ENCODE measurements at regions not wholly inside any gene's neighbourhood (a gene's known extent, or its start where the extent isn't known, plus 50 kb on each side); places are given as distances from the start of the nearest gene placed in this dataset.
"Not testable (repeated sequence)": the region's sequence is repeated elsewhere in the genome, so short reads cannot be mapped to it uniquely, and the experiment has no call there.

GRCh38 chr12:19761463-19761862, 322.2 kb downstream of the AEBP2 start:
- H3K9me3 ChIP-seq (replicated peaks) = no peaks in the 10 kb centered on the region

GRCh38 chr12:19763488-19763887, 324.2 kb downstream of the AEBP2 start:
- DNase-seq (ENCODE audit: low read depth in 1 of 2, low spot score in 2 of 2) = no peak
- H3K27me3 ChIP-seq (replicated peaks) = no peaks in the 10 kb centered on the region
- H3K36me3 ChIP-seq = no peaks in the 10 kb centered on the region
- H3K27ac ChIP-seq = no peak overlapping the region
- no peaks in the 10 kb centered on the region for H3K9me3 ChIP-seq (replicated peaks)
- no peak overlapping the region for H3K4me3 ChIP-seq
- H3K4me1 ChIP-seq (replicated peaks) = peaks cover 6% of the 10 kb centered on the region

More at GRCh38 chr12:19761463-19761862, 322.2 kb downstream of the AEBP2 start:
- Histone ChIP-seq H3K27ac (no peak overlapping the region), H3K4me1 (replicated peaks) (peaks cover 6% of the 10 kb centered on the region), H3K36me3 (no peaks in the 10 kb centered on the region), H3K4me3 (no peak overlapping the region), H3K27me3 (replicated peaks) (no peaks in the 10 kb centered on the region)
- no peak for DNase-seq (ENCODE audit: low read depth in 1 of 2, low spot score in 2 of 2)

DNA sequence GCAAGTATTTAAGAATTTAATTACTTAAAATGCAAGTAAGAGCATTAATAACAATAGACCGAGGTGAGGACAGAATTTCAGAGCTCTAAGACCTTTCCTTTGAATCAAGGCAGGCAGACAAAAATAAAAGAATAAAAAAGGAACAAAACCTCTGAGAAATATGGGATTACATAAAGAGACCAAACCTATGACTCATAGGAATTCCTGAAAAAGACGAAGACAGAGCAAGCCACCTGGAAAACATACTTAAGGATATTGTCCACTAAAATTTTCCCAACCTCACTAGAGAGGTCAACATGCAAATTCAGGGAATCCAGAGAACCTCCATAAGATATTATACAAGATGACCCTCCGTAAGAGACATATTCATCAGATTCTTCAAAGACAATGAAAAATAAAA, 325.1 kb downstream of the AEBP2 start:
- H3K27ac ChIP-seq = no peak overlapping the region
- H3K36me3 ChIP-seq = no peaks in the 10 kb centered on the region
- H3K9me3 ChIP-seq (replicated peaks) = no peaks in the 10 kb centered on the region
- peaks cover under 1% of the 10 kb centered on the region; the same call in 1 of the 2 replicates for H3K4me1 ChIP-seq (replicated peaks)
- H3K27me3 ChIP-seq (replicated peaks) = no peaks in the 10 kb centered on the region
- no peak overlapping the region for H3K4me3 ChIP-seq
- DNase-seq (ENCODE audit: low read depth in 1 of 2, low spot score in 2 of 2) = no peak

GRCh38 chr12:19771858-19772257, 332.6 kb downstream of the AEBP2 start:
- Histone ChIP-seq H3K4me1 (replicated peaks) (peaks cover 17% of the 10 kb centered on the region), H3K27ac (peak overlapping the region; percentile 25; the same call in 1 of the 2 replicates), H3K9me3 (replicated peaks) (no peaks in the 10 kb centered on the region), H3K27me3 (replicated peaks) (no peaks in the 10 kb centered on the region), H3K4me3 (no peak overlapping the region), H3K36me3 (no peaks in the 10 kb centered on the region)
- peak in 1 of 2 experiments; percentile 64 for DNase-seq (ENCODE audit: low read depth in 1 of 2, low spot score in 2 of 2)

- H3K4me3 ChIP-seq = no peak overlapping the region
- no peak overlapping the region for H3K27ac ChIP-seq
- no peak for DNase-seq (ENCODE audit: low read depth in 1 of 2, low spot score in 2 of 2)
- peaks cover 21% of the 10 kb centered on the region for H3K4me1 ChIP-seq (replicated peaks)
- no peaks in the 10 kb centered on the region for H3K27me3 ChIP-seq (replicated peaks)
- no peaks in the 10 kb centered on the region for H3K9me3 ChIP-seq (replicated peaks)
- no peaks in the 10 kb centered on the region for H3K36me3 ChIP-seq
Observed at GRCh38 chr12:19772776-19773175, 333.5 kb downstream of the AEBP2 start.

GRCh38 chr12:19775241-19775640, 335.9 kb downstream of the AEBP2 start:
- no peak for DNase-seq (ENCODE audit: low read depth in 1 of 2, low spot score in 2 of 2)
- no peak overlapping the region for H3K4me3 ChIP-seq

GRCh38 chr12:19775976-19776375, 336.7 kb downstream of the AEBP2 start:
- H3K27ac ChIP-seq; H3K9me3 ChIP-seq (replicated peaks); DNase-seq (ENCODE audit: low read depth in 1 of 2, low spot score in 2 of 2); H3K27me3 ChIP-seq (replicated peaks); H3K4me3 ChIP-seq; H3K36me3 ChIP-seq: not testable (repeated sequence)
- peaks cover 52% of the 10 kb centered on the region for H3K4me1 ChIP-seq (replicated peaks)

More at GRCh38 chr12:19775241-19775640, 335.9 kb downstream of the AEBP2 start:
- Histone ChIP-seq H3K36me3 (no peaks in the 10 kb centered on the region), H3K4me1 (replicated peaks) (peaks cover 45% of the 10 kb centered on the region), H3K27ac (no peak overlapping the region), H3K9me3 (replicated peaks) (no peaks in the 10 kb centered on the region), H3K27me3 (replicated peaks) (no peaks in the 10 kb centered on the region)

- Histone ChIP-seq H3K27ac (peak overlapping the region; percentile 37; the same call in 1 of the 2 replicates), H3K36me3 (no peaks in the 10 kb centered on the region), H3K27me3 (replicated peaks) (no peaks in the 10 kb centered on the region), H3K4me1 (replicated peaks) (peaks cover 34% of the 10 kb centered on the region), H3K4me3 (no peak overlapping the region), H3K9me3 (replicated peaks) (no peaks in the 10 kb centered on the region)
- peak in 1 of 2 experiments; percentile 51 for DNase-seq (ENCODE audit: low read depth in 1 of 2, low spot score in 2 of 2)
Observed at GRCh38 chr12:19778172-19778571, 338.9 kb downstream of the AEBP2 start.

GRCh38 chr12:19778797-19779196, 339.5 kb downstream of the AEBP2 start:
- Histone ChIP-seq H3K9me3 (replicated peaks) (no peaks in the 10 kb centered on the region), H3K4me1 (replicated peaks) (peaks cover 34% of the 10 kb centered on the region), H3K27me3 (replicated peaks) (no peaks in the 10 kb centered on the region), H3K36me3 (no peaks in the 10 kb centered on the region), H3K27ac (peak overlapping the region; percentile 20; the same call in 1 of the 2 replicates), H3K4me3 (no peak overlapping the region)
- no peak for DNase-seq (ENCODE audit: low read depth in 1 of 2, low spot score in 2 of 2)

- Histone ChIP-seq H3K27ac (no peak overlapping the region), H3K4me1 (replicated peaks) (peaks cover 34% of the 10 kb centered on the region), H3K4me3 (no peak overlapping the region), H3K36me3 (no peaks in the 10 kb centered on the region), H3K27me3 (replicated peaks) (no peaks in the 10 kb centered on the region), H3K9me3 (replicated peaks) (no peaks in the 10 kb centered on the region)
- no peak for DNase-seq (ENCODE audit: low read depth in 1 of 2, low spot score in 2 of 2)
Observed at GRCh38 chr12:19779395-19780056, 340.2 kb downstream of the AEBP2 start.

DNA sequence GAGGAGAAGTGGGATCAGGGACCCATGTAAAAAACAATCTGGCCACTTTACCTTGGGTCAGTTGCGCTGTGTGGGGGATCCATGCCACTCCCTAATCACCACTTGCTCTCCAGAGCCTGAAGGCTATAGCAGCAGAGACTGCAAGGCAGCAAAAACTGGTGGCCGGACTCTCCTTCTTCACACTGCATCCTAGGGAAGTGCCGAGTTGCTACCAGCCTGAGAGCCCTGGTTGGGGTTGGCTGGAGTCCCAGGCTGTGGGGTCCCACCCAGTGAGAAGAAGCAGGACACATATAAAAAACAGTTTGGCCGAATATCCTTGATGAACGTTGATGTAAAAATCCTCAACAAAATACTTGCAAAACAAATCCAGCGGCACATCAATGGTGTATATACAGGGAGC, 341.2 kb downstream of the AEBP2 start:
- no peak for DNase-seq (ENCODE audit: low read depth in 1 of 2, low spot score in 2 of 2)
- Histone ChIP-seq H3K27ac (no peak overlapping the region), H3K36me3 (no peaks in the 10 kb centered on the region)

GRCh38 chr12:19783547-19784444, 344.5 kb downstream of the AEBP2 start:
- Histone ChIP-seq H3K4me3 (no peak overlapping the region), H3K27me3 (replicated peaks) (no peaks in the 10 kb centered on the region), H3K9me3 (replicated peaks) (no peaks in the 10 kb centered on the region), H3K27ac (no peak overlapping the region), H3K36me3 (no peaks in the 10 kb centered on the region), H3K4me1 (replicated peaks) (peaks cover 21% of the 10 kb centered on the region)
- DNase-seq (ENCODE audit: low read depth in 1 of 2, low spot score in 2 of 2) = no peak

More for the DNA sequence above, 341.2 kb downstream of the AEBP2 start:
- Histone ChIP-seq H3K4me3 (no peak overlapping the region), H3K4me1 (replicated peaks) (peaks cover 34% of the 10 kb centered on the region), H3K9me3 (replicated peaks) (no peaks in the 10 kb centered on the region), H3K27me3 (replicated peaks) (no peaks in the 10 kb centered on the region)

DNA sequence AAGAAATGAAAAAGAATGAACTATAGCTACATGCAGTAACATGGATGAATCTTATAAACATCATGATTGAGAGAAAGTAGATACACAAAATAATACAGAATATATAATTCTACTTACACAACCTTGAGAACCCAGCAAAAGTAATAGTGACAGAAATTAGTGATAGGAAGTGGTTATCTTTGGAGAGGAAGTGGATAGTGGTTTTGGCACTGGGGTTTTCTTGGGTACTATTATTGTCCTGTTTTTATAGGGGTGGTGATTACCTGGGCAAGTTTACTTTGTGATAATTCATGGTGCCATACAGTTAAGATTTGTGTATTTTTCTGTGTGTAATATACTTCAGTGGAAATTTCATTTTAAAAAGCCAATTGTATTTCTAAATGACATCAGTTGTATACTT, 352.7 kb downstream of the AEBP2 start:
- Histone ChIP-seq H3K4me3 (no peak overlapping the region), H3K27ac (no peak overlapping the region), H3K4me1 (replicated peaks) (no peaks in the 10 kb centered on the region), H3K27me3 (replicated peaks) (no peaks in the 10 kb centered on the region), H3K9me3 (replicated peaks) (no peaks in the 10 kb centered on the region), H3K36me3 (no peaks in the 10 kb centered on the region)
- DNase-seq (ENCODE audit: low read depth in 1 of 2, low spot score in 2 of 2) = no peak

DNA sequence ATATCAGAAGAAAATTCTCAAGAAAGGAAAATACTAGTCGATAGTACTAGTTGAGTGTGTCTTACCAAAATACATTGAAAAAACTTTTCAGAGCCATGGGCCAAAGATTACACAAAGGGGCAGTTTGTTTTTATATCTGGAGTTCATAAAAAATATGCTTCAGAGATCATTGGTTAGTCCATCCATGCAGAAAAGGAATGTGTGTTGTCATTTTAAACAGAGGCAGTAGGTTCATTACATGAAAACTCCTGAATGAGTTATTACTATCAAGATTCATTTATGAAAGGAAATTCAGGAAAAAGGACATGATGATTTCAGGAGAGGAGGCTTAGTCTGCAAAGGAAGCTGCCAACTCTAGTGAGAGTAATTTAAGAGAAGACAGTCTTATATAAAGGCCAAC, 354.8 kb downstream of the AEBP2 start:
- no peaks in the 10 kb centered on the region for H3K9me3 ChIP-seq (replicated peaks)
- H3K36me3 ChIP-seq = no peaks in the 10 kb centered on the region
- H3K27me3 ChIP-seq (replicated peaks) = no peaks in the 10 kb centered on the region
- H3K4me3 ChIP-seq = no peak overlapping the region
- no peaks in the 10 kb centered on the region for H3K4me1 ChIP-seq (replicated peaks)
- no peak overlapping the region for H3K27ac ChIP-seq
- DNase-seq (ENCODE audit: low read depth in 1 of 2, low spot score in 2 of 2) = no peak
